K562 (cell line): ENCODE measurements at regions not wholly inside any gene's neighbourhood (a gene's known extent, or its start where the extent isn't known, plus 50 kb on each side); places are given as distances from the start of the nearest gene placed in this dataset.

Source experiments
- ATAC-seq: fragments of 200-7000 bp; cut with Tn5 transposase; 3 replicates; pipeline ENCODE4 v1.9.1; 2020; ENCODE audit warnings: moderate library complexity
- BruUV-seq: library from RNA; stranded (reverse); fragments of 400-500 nt; replicated peaks from 2 replicates; lab custom pipeline; 2021; lab: Mats Ljungman, UMichigan
- CTCF ChIA-PET: fragments of 300-600 bp; formaldehyde crosslinking; extraction: SDS; loops from one replicate; lab custom pipeline; 2021; ENCODE audit warnings: low intra/inter-chr PET ratio; lab: Yijun Ruan, JAX
- POLR2A ChIA-PET: fragments of 300-600, 350-650 bp; sonication (Branson Sonifier 250); formaldehyde crosslinking; extraction: SDS; loops from one replicate; lab custom pipeline; 2021; ENCODE audit warnings: antibody characterized with exemption, inconsistent platforms; lab: Yijun Ruan, JAX
- DNase-seq, 4 experiments: peaks; one replicate each; pipeline versions ENCODE4 v3.0.0 to v3.0.0-alpha.2; 2011 to 2018; ENCODE audit warnings: low spot score in 3 of 4, mixed read lengths in 3 of 4; ENCODE audit errors: extremely low read depth in 1 of 4
- FAIRE-seq: peaks from 2 replicates; lab custom pipeline; 2011; peaks lifted over from hg19 to GRCh38; lab: Jason Lieb, UNC
- H2AFZ ChIP-seq: 2 replicates; pipeline ENCODE4 v1.6.0; 2011; ENCODE audit warnings: low read depth, low read length, control low read depth, inconsistent platforms
- H3K27ac ChIP-seq: fragments of 200-600 bp; 3 replicates; pipeline ENCODE4 v1.8.0; 2011; ENCODE audit warnings: low read depth, mild to moderate bottlenecking, control low read depth, inconsistent platforms, low read length, moderate library complexity, mixed read lengths; ENCODE audit errors: extremely low read depth
- H3K27me3 ChIP-seq, 2 experiments: fragments of 300-600 bp in 1 of 2; 2 replicates in 1 of 2; 3 replicates in 1 of 2; pipeline versions ENCODE4 v1.6.0 to v1.8.0; 2011; ENCODE audit warnings: inconsistent platforms in 2 of 2, low read length in 2 of 2, mild to moderate bottlenecking in 1 of 2, mixed read lengths in 1 of 2, moderate library complexity in 1 of 2; ENCODE audit not compliant: control insufficient read depth in 2 of 2, insufficient read depth in 2 of 2
- H3K36me3 ChIP-seq: fragments of 300-600 bp; 3 replicates; pipeline ENCODE4 v1.8.0; 2011; ENCODE audit warnings: mild to moderate bottlenecking, low read length, inconsistent platforms; ENCODE audit not compliant: control insufficient read depth, insufficient read depth
- H3K4me1 ChIP-seq, 2 experiments: fragments of 200-600 bp in 1 of 2; replicated peaks in 1 of 2; 2 replicates in 1 of 2; 3 replicates in 1 of 2; pipeline versions ENCODE4 v1.5.1 to v1.8.0; 2011; ENCODE audit warnings: inconsistent platforms in 2 of 2, low read length in 2 of 2, mild to moderate bottlenecking in 1 of 2, mixed read lengths in 1 of 2, moderate library complexity in 1 of 2; ENCODE audit not compliant: control insufficient read depth in 2 of 2, insufficient read depth in 2 of 2
- H3K4me2 ChIP-seq: 2 replicates; pipeline ENCODE4 v1.6.1; 2011; ENCODE audit warnings: low read length, control low read depth, inconsistent platforms, mixed read lengths; ENCODE audit not compliant: insufficient read depth
- H3K4me3 ChIP-seq: fragments of 200-600 bp; sonication (generic), shearing (Covaris generic); 2 replicates; pipeline ENCODE4 v1.5.1; 2016; ENCODE audit warnings: control low read depth, inconsistent platforms
- H3K79me2 ChIP-seq: fragments of 200-600 bp; 3 replicates; pipeline ENCODE4 v1.8.0; 2011; ENCODE audit warnings: low read length, inconsistent platforms; ENCODE audit not compliant: control insufficient read depth, insufficient read depth
- H3K9ac ChIP-seq, 2 experiments: 2 replicates each; pipeline versions ENCODE4 v1.6.0 to v1.6.1; 2011; ENCODE audit warnings: low read depth in 2 of 2, low read length in 2 of 2, control low read depth in 1 of 2, inconsistent platforms in 1 of 2, mild to moderate bottlenecking in 1 of 2, mixed read lengths in 1 of 2; ENCODE audit not compliant: insufficient read depth in 1 of 2
- H3K9me1 ChIP-seq: one replicate; pipeline ENCODE4 v1.6.0; 2011; ENCODE audit warnings: inconsistent platforms, mild to moderate bottlenecking, low read length, moderate library complexity; ENCODE audit not compliant: control insufficient read depth, insufficient read depth
- H3K9me3 ChIP-seq: replicated peaks from 2 replicates; pipeline ENCODE4 v1.5.1; 2011; ENCODE audit warnings: low read depth, low read length, inconsistent platforms; ENCODE audit not compliant: control insufficient read depth, insufficient read depth
- H4K20me1 ChIP-seq: replicated peaks from 2 replicates; pipeline ENCODE4 v1.6.1; 2011; ENCODE audit warnings: low read length, inconsistent platforms, mixed read lengths; ENCODE audit not compliant: control insufficient read depth, insufficient read depth
- BRF2 ChIP-seq: IDR thresholded peaks from 3 replicates; pipeline ENCODE4 v1.6.1; 2011; ENCODE audit warnings: borderline replicate concordance, mild to moderate bottlenecking; ENCODE audit not compliant: insufficient read length, insufficient read depth
- CTCFL ChIP-seq: IDR thresholded peaks from 2 replicates; pipeline ENCODE4 v1.6.1; 2011; ENCODE audit warnings: borderline replicate concordance, low read depth, mild to moderate bottlenecking, moderate library complexity, low read length; ENCODE audit not compliant: insufficient read depth, poor library complexity, severe bottlenecking
- HNRNPH1 ChIP-seq: fragments of 200-400 bp; formaldehyde crosslinking; optimal IDR thresholded peaks from 2 replicates; pipeline ENCODE3; 2017; ENCODE audit warnings: low read depth, mild to moderate bottlenecking, low read length, moderate library complexity
- NKRF ChIP-seq: fragments of 450-650 bp; IDR thresholded peaks from 2 replicates; pipeline ENCODE4 v1.6.1; 2016; ENCODE audit warnings: borderline replicate concordance
- POLR2B ChIP-seq: fragments of 450-650 bp; IDR thresholded peaks from 2 replicates; pipeline ENCODE4 v1.6.1; 2018; ENCODE audit warnings: low read depth; ENCODE audit not compliant: partially characterized antibody
- RB1 ChIP-seq: fragments of 450-650 bp; IDR thresholded peaks from 2 replicates; pipeline ENCODE4 v1.6.1; 2017; ENCODE audit warnings: low read depth, mild to moderate bottlenecking
- RHOXF2B ChIP-seq: fragments of 250-450 bp; sonication (Bioruptor Pico); conservative IDR thresholded peaks from 2 replicates; pipeline ENCODE4 v1.5.1; 2021
- WGBS: fragments of 100-300 bp; shearing (Covaris generic); methylation state at CpG from one replicate; pipeline ENCODE4 v1.1.6; 2016; ENCODE audit warnings: low coverage, mixed read lengths; ENCODE audit not compliant: insufficient coverage; ENCODE audit errors: missing lambda C conversion rate; 5-methylcytosine and 5-hydroxymethylcytosine counted together
- in situ Hi-C: fragments of 300-500 bp; cut with MboI; formaldehyde crosslinking; loops from 4 replicates; pipeline ENCODE4 v1.15.0; 2018; ENCODE audit warnings: inconsistent platforms, mixed read lengths
- intact Hi-C: fragments of 100-400 bp; cut with micrococcal nuclease; formaldehyde crosslinking; loops from 2 replicates; pipeline ENCODE4 v1.14.2; 2022

GRCh38 chr4:132203618-132204017 lies 945.5 kb upstream of the PCDH10 start (continued):
- no peak for TF ChIP-seq CTCFL
- TF ChIP-seq RB1, result no peak
- TF ChIP-seq, all 486 proteins: peak for 0

GRCh38 chr4:132214519-132214918 lies 934.6 kb upstream of the PCDH10 start:
- Histone ChIP-seq H3K27me3 (no peaks in the 10 kb centered on the region), H3K9ac (no peak overlapping the region), H3K27ac (no peak overlapping the region), H2AFZ (no peak overlapping the region), H3K36me3 (no peaks in the 10 kb centered on the region), H3K9me1 (no peaks in the 10 kb centered on the region), H3K4me1 (no peaks in the 10 kb centered on the region), H4K20me1 (no peaks in the 10 kb centered on the region), H3K4me3 (no peak overlapping the region), H3K4me2 (no peak overlapping the region), H3K79me2 (no peaks in the 10 kb centered on the region), H3K9me3 (0 out of 2 replicates have a peak, but pooled peaks cover 2% of the 10 kb centered on the region)
- ChIA-PET POLR2A (no interaction called here), CTCF (no interaction called here)
- ATAC-seq (no peak), DNase-seq (no peak), FAIRE-seq (no peak)
- in situ Hi-C loops (no loop called here), intact Hi-C loops (no loop called here)
- TF ChIP-seq RHOXF2B (CRISPR knock-in tag) (no peak), BRF2 (no peak), POLR2B (no peak), NKRF (no peak), HNRNPH1 (no peak)
- BruUV-seq, result no TSS peak
- WGBS, result 3% methylated on average over 2 of the region's 2 CpGs
